ENCODE measurements at regions not wholly inside any gene's neighbourhood (a gene's known extent, or its start where the extent isn't known, plus 50 kb on each side); places are given as distances from the start of the nearest gene placed in this dataset.
"Not testable (repeated sequence)": the region's sequence is repeated elsewhere in the genome, so short reads cannot be mapped to it uniquely, and the experiment has no call there.

- DNase-seq (ENCODE audit: low read depth in 1 of 2, low spot score in 1 of 2): no peak
Observed at GRCh38 chr17:36845916-36846315, 91.4 kb upstream of the LHX1 start.

- DNase-seq (ENCODE audit: low read depth in 1 of 2, low spot score in 1 of 2): no peak
Observed at GRCh38 chr17:36846410-36847292, 90.6 kb upstream of the LHX1 start.

- no peak for DNase-seq (ENCODE audit: low read depth in 1 of 2, low spot score in 1 of 2)
Observed at GRCh38 chr17:36848008-36848902, 89.0 kb upstream of the LHX1 start.

- DNase-seq (ENCODE audit: low read depth in 1 of 2, low spot score in 1 of 2): not testable (repeated sequence)
Observed at GRCh38 chr17:36849020-36849419, 88.3 kb upstream of the LHX1 start.

- peak in 1 of 2 donors; percentile 18 for DNase-seq (ENCODE audit: low read depth in 1 of 2, low spot score in 1 of 2)
Observed at GRCh38 chr17:36849871-36850348, 87.4 kb upstream of the LHX1 start.

- no peak for DNase-seq (ENCODE audit: low read depth in 1 of 2, low spot score in 1 of 2)
Observed at GRCh38 chr17:36850790-36851189, 86.5 kb upstream of the LHX1 start.

- no peak for DNase-seq (ENCODE audit: low read depth in 1 of 2, low spot score in 1 of 2)
Observed at GRCh38 chr17:36851250-36851649, 86.0 kb upstream of the LHX1 start.

- DNase-seq (ENCODE audit: low read depth in 1 of 2, low spot score in 1 of 2): not testable (repeated sequence)
Observed at GRCh38 chr17:36852478-36852877, 84.8 kb upstream of the LHX1 start.

- no peak for DNase-seq (ENCODE audit: low read depth in 1 of 2, low spot score in 1 of 2)
Observed at GRCh38 chr17:36854982-36855381, 82.3 kb upstream of the LHX1 start.

GRCh38 chr17:36855459-36855858 lies 81.8 kb upstream of the LHX1 start:
- no peak for DNase-seq (ENCODE audit: low read depth in 1 of 2, low spot score in 1 of 2)

GRCh38 chr17:36856222-36856621 lies 81.1 kb upstream of the LHX1 start:
- no peak for DNase-seq (ENCODE audit: low read depth in 1 of 2, low spot score in 1 of 2)

- no peak for DNase-seq (ENCODE audit: low read depth in 1 of 2, low spot score in 1 of 2)
Observed at GRCh38 chr17:36856903-36857381, 80.3 kb upstream of the LHX1 start.

GRCh38 chr17:36857698-36858097 lies 79.6 kb upstream of the LHX1 start:
- DNase-seq (ENCODE audit: low read depth in 1 of 2, low spot score in 1 of 2): no peak

- no peak for DNase-seq (ENCODE audit: low read depth in 1 of 2, low spot score in 1 of 2)
Observed at GRCh38 chr17:36858119-36859002, 78.9 kb upstream of the LHX1 start.

- no peak for DNase-seq (ENCODE audit: low read depth in 1 of 2, low spot score in 1 of 2)
Observed at GRCh38 chr17:36859003-36859300, 78.3 kb upstream of the LHX1 start.

GRCh38 chr17:36859706-36860105 lies 77.6 kb upstream of the LHX1 start:
- DNase-seq (ENCODE audit: low read depth in 1 of 2, low spot score in 1 of 2): no peak

- no peak for DNase-seq (ENCODE audit: low read depth in 1 of 2, low spot score in 1 of 2)
Observed at GRCh38 chr17:36861531-36861930, 75.7 kb upstream of the LHX1 start.

- DNase-seq (ENCODE audit: low read depth in 1 of 2, low spot score in 1 of 2): no peak
Observed at GRCh38 chr17:36862116-36862920, 75.0 kb upstream of the LHX1 start.

- DNase-seq (ENCODE audit: low read depth in 1 of 2, low spot score in 1 of 2): no peak
Observed at GRCh38 chr17:36863131-36863530, 74.1 kb upstream of the LHX1 start.
